Fibroblast of the conjunctiva (primary cell): ENCODE measurements at regions not wholly inside any gene's neighbourhood (a gene's known extent, or its start where the extent isn't known, plus 50 kb on each side); places are given as distances from the start of the nearest gene placed in this dataset.
"Not testable (repeated sequence)": the region's sequence is repeated elsewhere in the genome, so short reads cannot be mapped to it uniquely, and the experiment has no call there.

Experiments
- DNase-seq: peaks from one replicate; pipeline ENCODE4 v3.0.0-alpha.2; 2010; ENCODE audit warnings: low read depth

DNA sequence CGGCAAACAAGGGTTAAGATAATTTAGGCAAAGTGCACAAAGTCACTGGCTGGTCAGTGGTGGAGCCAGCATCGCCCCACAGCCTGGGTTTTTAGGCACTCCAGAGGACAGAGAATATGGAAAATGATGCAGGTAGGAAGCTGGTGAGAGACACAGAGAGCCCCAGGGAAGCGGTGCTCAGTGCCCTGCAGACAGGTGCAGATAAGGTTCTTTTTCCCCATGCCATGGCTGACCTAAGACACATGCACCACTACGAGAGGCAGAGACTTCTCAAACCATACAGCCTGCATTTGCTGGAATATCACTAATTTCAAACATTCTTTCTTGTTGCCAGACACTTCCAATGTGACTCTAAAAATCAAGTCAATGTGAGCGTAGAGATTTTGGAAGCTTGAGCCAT lies 205.7 kb upstream of the APCDD1 start:
- DNase-seq: no peak

GRCh38 chr18:10249270-10249669 lies 205.2 kb upstream of the APCDD1 start:
- no peak for DNase-seq

DNA sequence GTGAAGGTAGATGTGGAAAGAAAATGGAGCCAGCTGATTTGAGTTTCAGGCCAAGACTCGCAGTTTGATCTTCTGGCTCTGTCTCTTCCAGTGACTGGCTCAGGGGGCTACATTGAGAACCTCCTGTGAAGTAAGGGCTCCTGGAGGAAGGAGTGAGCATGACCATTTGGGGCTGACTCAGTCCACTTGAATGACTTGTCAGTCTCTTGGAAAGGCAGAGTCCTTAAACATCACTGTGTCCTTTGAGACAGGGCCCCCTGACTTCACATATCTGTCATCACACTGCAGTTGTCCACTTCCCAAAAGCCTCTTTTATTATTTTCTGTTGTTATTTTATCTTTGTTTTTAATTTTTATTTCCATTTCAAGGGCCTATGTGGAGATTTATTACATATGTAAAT lies 204.6 kb upstream of the APCDD1 start:
- DNase-seq: no peak

DNA sequence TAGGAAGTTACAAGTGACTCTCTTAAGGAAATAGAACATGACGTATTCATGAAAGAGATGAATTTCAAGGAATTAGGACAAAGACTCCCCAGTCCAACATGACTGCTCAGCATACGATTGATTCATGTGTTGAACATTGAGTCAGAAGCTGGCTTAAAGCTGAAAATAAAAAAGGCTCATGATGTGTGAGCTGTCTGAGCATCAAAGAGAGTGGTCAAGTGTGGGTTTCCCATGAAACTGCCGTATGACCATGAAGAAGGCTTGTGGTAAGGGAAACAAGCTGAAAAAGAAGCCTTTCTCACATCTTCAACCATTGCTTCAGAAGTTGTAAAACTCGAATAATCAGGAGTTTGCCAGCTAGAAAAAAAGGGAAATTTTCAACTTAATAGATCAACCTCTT lies 201.9 kb upstream of the APCDD1 start:
- no peak for DNase-seq

DNA sequence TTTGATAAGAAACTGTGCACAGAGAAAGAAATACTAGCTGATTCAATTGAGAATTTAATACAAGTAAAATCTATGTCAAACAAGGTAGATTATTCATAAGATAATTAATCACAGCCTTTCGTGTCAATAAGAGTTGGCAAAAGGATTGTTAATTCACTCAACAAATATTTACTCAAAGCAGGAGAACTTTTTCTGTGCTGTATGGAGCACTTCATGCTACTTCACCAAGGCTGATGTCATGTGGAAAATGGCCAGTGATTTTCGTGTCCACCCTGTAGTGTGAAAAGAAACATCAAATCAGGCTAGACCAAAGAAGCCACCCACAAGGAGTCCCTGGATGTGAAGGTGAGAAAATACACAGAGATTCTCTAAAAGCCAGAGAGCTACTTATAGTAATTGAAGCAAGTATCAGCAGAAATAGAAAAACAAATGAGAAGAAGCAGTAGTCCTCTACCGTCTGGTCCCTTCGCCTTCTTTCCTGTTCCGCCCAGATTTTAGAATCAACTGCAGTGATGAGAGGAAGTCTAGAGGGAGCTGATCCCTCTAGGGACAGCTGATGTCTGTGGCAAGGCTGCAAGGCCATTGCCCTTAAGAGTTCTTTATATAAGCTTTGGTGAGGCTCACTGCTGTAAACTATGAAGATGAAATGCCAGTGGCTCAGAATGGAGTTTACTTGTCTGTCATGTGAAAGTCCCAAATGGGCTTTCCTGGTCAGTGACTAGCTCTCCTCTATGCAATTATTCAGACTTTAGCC lies 201.3 kb upstream of the APCDD1 start:
- no peak for DNase-seq

DNA sequence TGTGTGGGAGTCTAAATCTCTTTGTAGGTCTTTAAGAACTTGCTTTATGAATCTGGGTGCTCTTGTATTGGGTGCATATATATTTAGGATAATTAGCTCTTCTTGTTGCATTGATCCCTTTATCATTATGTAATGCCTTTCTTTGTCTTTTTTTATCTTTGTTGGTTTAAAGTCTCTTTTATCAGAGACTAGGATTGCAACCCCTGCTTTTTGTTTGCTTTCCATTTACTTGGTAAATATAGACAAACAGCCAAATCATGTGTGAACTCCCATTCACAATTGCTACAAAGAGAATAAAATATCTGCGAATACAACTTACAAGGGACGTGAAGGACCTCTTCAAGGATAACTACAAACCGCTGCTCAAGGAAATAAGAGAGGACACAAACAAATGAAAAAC lies 198.2 kb upstream of the APCDD1 start:
- DNase-seq: not testable (repeated sequence)

DNA sequence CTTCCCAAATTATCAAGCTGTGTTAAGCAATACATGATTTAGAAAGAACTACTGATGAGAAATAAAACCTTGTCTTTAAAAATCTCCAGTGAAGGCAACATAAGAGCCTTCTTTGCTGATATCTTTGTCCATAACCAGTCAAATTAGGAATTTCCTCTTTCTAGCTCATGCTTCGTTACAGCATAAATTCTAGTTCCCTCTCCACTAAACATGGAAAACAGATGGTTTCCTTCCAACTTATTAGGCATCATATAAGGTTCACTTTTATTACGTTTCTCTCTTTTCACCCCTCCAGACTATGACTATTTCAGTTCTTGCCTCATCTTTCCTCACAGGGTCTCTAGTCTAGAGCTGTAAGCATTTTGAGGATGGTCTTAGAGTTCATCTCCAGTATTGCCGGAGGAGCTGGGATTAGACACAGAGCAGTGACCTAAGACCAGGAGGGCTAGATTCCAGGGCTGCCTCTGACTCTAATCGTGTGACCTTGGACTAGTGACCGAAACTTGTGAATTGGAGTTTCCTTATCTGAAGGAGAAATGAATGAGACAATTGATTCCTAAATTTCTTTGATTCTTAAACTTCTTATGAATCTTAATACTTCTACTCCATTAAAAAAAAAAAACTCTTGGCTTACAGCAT lies 195.5 kb upstream of the APCDD1 start:
- no peak for DNase-seq

- no peak for DNase-seq
Measured at GRCh38 chr18:10259901-10260300, 194.5 kb upstream of the APCDD1 start.

GRCh38 chr18:10261344-10262276 lies 192.8 kb upstream of the APCDD1 start:
- DNase-seq: no peak

- no peak for DNase-seq
Measured at GRCh38 chr18:10262566-10262965, 191.9 kb upstream of the APCDD1 start.

DNA sequence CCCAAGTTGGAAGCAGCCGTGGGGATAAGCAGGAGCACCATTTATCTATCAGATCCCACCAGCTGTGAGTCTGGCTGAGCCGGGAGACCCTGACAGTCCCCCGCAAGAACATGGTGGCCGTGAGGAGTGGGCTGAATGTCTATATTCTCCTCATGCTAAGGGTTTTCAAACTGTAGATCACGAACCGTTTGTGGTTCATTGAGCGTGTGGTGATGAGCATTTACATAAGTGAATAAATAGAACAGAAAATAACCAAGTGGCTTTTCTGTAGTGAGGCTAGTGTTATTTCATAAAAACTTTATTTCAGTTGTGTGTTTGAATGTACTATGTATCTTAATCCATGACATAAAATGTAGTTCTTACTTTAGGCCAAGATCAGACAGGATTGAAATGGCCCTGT lies 190.2 kb upstream of the APCDD1 start:
- DNase-seq: no peak

- no peak for DNase-seq
Measured at GRCh38 chr18:10265560-10266333, 188.7 kb upstream of the APCDD1 start.

GRCh38 chr18:10266334-10266590 lies 188.2 kb upstream of the APCDD1 start:
- DNase-seq: no peak

DNA sequence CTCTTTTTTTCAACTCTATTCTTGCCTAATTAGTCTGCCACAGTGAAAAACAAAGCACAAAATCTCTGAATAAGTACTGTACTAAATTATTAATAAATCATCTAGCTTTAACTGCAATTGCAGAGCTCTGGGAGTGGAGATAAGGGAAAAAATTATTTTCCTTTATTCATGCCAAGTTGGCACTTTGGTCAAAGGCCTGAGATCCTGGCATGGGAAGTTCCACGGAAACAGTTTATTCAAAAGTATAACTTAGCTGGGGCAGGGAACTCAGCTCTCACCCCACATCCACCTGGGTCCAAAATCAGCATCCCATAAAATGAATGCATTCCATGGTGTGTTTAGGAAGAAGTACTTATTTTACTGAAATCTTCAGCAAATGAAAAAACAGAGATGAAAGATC lies 185.2 kb upstream of the APCDD1 start:
- no peak for DNase-seq

- DNase-seq: no peak
Measured at GRCh38 chr18:10270151-10270571, 184.3 kb upstream of the APCDD1 start.

DNA sequence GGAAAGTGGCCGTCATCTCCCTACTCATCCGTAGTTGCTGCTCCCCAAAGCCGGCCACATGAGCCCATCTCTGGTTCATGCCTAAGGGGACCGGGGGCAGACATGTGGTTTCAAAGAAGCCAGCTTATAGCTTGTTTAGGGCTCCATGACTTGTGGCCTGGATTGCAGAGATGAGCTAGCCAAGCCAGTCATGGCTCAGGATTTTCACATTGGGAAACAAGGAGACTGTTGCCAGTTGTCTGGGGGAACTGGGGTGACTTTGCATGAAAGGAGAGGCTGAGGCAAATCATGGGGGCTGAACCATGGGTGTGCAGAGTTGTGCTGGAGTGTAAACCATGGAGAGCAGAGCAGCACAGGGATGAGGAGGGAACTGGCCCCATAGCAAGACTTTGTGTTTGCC lies 183.0 kb upstream of the APCDD1 start:
- no peak for DNase-seq

GRCh38 chr18:10274301-10274700 lies 180.1 kb upstream of the APCDD1 start:
- DNase-seq: peak; percentile 43

- DNase-seq: no peak
Measured at GRCh38 chr18:10275486-10275885, 178.9 kb upstream of the APCDD1 start.

- DNase-seq: no peak
Measured at GRCh38 chr18:10278265-10278664, 176.2 kb upstream of the APCDD1 start.

- DNase-seq: no peak
Measured at GRCh38 chr18:10279471-10279870, 175.0 kb upstream of the APCDD1 start.

DNA sequence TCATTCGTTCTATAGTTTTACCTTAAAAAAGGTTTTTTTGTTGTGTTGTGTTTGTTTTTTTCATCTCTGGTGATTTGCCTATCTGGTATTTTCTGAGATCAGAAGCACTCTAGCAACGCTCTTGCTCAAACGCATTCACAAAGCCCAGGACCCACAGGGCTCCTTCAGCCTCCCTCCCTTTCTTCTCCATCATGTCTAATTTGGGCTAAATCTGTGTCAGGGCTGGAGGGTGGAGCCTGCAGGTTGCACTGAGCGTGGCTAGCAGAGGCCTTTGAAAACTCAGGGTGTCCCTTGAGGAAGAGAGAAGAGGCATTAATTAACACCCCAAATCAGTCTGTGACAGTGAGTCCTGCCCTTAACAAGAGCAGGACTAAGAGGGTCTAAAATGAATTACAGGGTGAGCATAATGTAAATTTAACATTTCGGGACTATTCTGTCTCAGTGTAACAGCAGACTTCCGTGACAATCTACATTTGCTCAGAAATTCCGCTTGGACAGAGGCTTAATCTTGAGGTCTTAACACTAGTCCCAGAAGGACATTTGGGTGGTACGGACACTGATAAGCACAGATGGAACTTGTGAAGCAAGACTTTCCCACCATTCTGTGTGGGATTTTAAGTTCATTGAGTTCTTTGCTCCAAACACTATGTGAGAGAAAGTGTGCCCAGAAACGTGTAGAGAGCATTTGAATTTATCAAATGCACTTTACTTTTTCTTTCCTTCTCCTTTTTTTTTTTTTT lies 174.4 kb upstream of the APCDD1 start:
- DNase-seq: no peak
